ENCODE measurements at regions not wholly inside any gene's neighbourhood (a gene's known extent, or its start where the extent isn't known, plus 50 kb on each side); places are given as distances from the start of the nearest gene placed in this dataset.
A peak's percentile ranks its signal among the peaks of the same experiment; 100 is the strongest.

DNA sequence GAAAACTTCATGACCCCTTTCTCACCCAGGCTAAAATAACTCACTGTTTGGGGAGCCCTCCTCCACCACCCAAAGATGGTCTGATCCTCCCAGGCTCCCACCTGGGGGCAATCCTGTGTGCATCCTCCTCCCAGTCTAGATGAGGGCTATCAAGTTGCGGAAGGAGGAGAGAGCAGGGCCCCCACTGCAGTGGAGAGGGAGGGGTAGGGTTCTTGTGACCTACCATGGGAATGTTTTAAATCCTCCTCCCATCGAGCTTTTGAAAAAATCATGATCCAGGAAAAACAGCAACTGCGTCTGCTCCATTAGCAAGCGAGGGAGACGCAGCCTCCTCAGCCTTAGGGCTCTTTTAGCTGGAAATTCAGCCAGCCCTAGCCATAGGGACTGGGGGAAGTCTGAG lies 80.0 kb downstream of the NAV1 start:
- TF ChIP-seq POLR2AphosphoS5 (IDR thresholded peaks at IDR 0.05) (no peak), CTCF (IDR thresholded peaks at IDR 0.05) (no peak), POLR2A (IDR thresholded peaks at IDR 0.05) (no peak)
- no peak for DNase-seq (ENCODE audit: low spot score in 2 of 2)
- no peak overlapping the region for H3K4me3 ChIP-seq

GRCh38 chr1:201619513-201619912 lies 80.6 kb downstream of the NAV1 start:
- H3K9me3 ChIP-seq = no peaks in the 10 kb centered on the region
- DNase-seq (ENCODE audit: low spot score in 2 of 2) = no peak
- H3K36me3 ChIP-seq = no peaks in the 10 kb centered on the region
- H3K27ac ChIP-seq = no peak overlapping the region
- TF ChIP-seq CTCF (IDR thresholded peaks at IDR 0.05) (no peak), POLR2AphosphoS5 (IDR thresholded peaks at IDR 0.05) (no peak), POLR2A (IDR thresholded peaks at IDR 0.05) (no peak)
- H3K4me1 ChIP-seq = no peaks in the 10 kb centered on the region
- intact Hi-C loops (cut with DNase I; ENCODE audit: low total_unique reads) = no loop called here
- H3K27me3 ChIP-seq = no peaks in the 10 kb centered on the region
- H3K4me3 ChIP-seq = no peak overlapping the region

More for the DNA sequence above, 80.0 kb downstream of the NAV1 start:
- H3K27me3 ChIP-seq = no peaks in the 10 kb centered on the region
- H3K4me1 ChIP-seq = no peaks in the 10 kb centered on the region
- H3K27ac ChIP-seq = no peak overlapping the region
- no peaks in the 10 kb centered on the region for H3K9me3 ChIP-seq
- intact Hi-C loops (cut with DNase I; ENCODE audit: low total_unique reads) = no loop called here
- no peaks in the 10 kb centered on the region for H3K36me3 ChIP-seq

DNA sequence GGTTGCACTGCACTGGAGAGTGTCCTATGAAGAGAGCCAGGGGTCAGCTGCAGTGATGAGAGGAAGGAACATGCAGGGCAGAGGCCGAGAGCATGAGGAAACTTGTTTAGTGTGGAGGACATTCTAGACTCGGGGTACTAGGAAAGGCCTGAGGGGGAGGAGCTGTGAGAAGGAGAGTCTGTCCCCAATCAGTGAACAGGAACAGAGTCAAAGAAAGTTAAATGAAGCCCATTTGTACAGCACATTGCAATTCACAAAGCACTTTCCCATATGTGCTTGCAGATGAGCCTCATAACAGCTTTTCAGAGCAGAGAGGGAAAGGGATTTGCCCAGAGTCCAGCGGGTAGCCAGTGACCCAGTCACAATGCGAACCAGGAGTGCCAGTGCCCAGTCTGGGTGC lies 83.4 kb downstream of the NAV1 start:
- Histone ChIP-seq H3K4me3 (no peak overlapping the region), H3K9me3 (no peaks in the 10 kb centered on the region), H3K36me3 (no peaks in the 10 kb centered on the region), H3K4me1 (no peaks in the 10 kb centered on the region), H3K27ac (no peak overlapping the region), H3K27me3 (no peaks in the 10 kb centered on the region)
- intact Hi-C loops (cut with DNase I; ENCODE audit: low total_unique reads) = no loop called here
- no peak for DNase-seq (ENCODE audit: low spot score in 2 of 2)
- TF ChIP-seq POLR2AphosphoS5 (IDR thresholded peaks at IDR 0.05) (peak in 1 of 3 donors; percentile 20), POLR2A (IDR thresholded peaks at IDR 0.05) (no peak), CTCF (IDR thresholded peaks at IDR 0.05) (no peak)

DNA sequence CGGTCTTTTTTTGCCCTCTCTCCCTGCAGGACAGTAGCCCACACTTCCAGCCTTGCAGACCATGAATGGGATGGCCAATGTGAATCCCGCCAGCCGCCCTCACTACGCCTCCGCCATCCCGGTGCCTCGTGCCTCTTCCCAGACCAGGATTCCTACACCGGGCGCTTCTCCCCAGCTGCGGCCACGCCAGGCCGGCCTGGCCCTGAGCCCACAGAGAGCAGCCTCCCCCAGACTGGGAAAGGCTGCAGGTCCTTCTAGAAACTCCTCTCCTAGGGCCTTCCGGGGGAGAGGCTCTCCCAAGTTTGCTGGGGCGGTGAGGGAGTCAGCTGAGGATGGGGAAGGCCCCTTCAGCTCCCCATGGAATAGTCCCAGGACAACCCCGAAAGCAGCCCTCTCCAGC lies 83.9 kb downstream of the NAV1 start:
- no peak for TF ChIP-seq POLR2A (IDR thresholded peaks at IDR 0.05)
- TF ChIP-seq POLR2AphosphoS5 (IDR thresholded peaks at IDR 0.05) = no peak
- no peak for TF ChIP-seq CTCF (IDR thresholded peaks at IDR 0.05)
- no peak for DNase-seq (ENCODE audit: low spot score in 2 of 2)

GRCh38 chr1:201624741-201625225 lies 85.9 kb downstream of the NAV1 start:
- Histone ChIP-seq H3K27ac (peak overlapping the region in 1 of 2 donors; percentile 3), H3K36me3 (no peaks in the 10 kb centered on the region), H3K27me3 (no peaks in the 10 kb centered on the region), H3K9me3 (no peaks in the 10 kb centered on the region), H3K4me3 (no peak overlapping the region), H3K4me1 (peaks cover 0 to 3% of the 10 kb centered on the region in 2 donors)
- intact Hi-C loops (cut with DNase I; ENCODE audit: low total_unique reads) = no loop called here
- TF ChIP-seq POLR2A (IDR thresholded peaks at IDR 0.05) (no peak), CTCF (IDR thresholded peaks at IDR 0.05) (no peak), POLR2AphosphoS5 (IDR thresholded peaks at IDR 0.05) (no peak)
- no peak for DNase-seq (ENCODE audit: low spot score in 2 of 2)

More for the DNA sequence above, 83.9 kb downstream of the NAV1 start:
- no peaks in the 10 kb centered on the region for H3K4me1 ChIP-seq
- H3K27me3 ChIP-seq = no peaks in the 10 kb centered on the region
- intact Hi-C loops (cut with DNase I; ENCODE audit: low total_unique reads) = no loop called here
- no peaks in the 10 kb centered on the region for H3K9me3 ChIP-seq
- no peak overlapping the region for H3K4me3 ChIP-seq
- no peaks in the 10 kb centered on the region for H3K36me3 ChIP-seq
- H3K27ac ChIP-seq = no peak overlapping the region
